Spleen (tissue), 7 donors: ENCODE measurements at regions not wholly inside any gene's neighbourhood (a gene's known extent, or its start where the extent isn't known, plus 50 kb on each side); places are given as distances from the start of the nearest gene placed in this dataset.

Experiments
- POLR2A ChIP-seq, 3 donors: fragments of 450-650 bp; IDR thresholded peaks; one replicate each; pipeline ENCODE4 v1.5.1; 2017; ENCODE audit warnings: antibody characterized with exemption in 3 of 3, mild to moderate bottlenecking in 1 of 3
- POLR2AphosphoS5 ChIP-seq, 3 donors: sonication (generic); formaldehyde crosslinking; IDR thresholded peaks; one replicate each; pipeline ENCODE4 v1.5.1; 2017; ENCODE audit warnings: antibody characterized with exemption in 3 of 3
- TF ChIP-seq, protein P1 (sequence below), 11 experiments: fragments of 200-600 bp in 7 of 11; fragments of 450-650 bp in 4 of 11; sonication (generic) in 4 of 11; IDR thresholded peaks in 8 of 11; conservative IDR thresholded peaks in 3 of 11; 1 replicate in 7 of 11; 2 replicates in 4 of 11; pipeline versions ENCODE4 v1.4.0 to v1.8.0; 2016 to 2021; ENCODE audit warnings: antibody characterized with exemption in 11 of 11, inconsistent platforms in 4 of 11, mild to moderate bottlenecking in 1 of 11
- donor health status: DM: no; HTN: no; CAD: no; lungs with moderate emphysema.
- donor health status: DM: no; HTN: no; CAD: no.
- donor health status: DM: no; HTN: no; CAD: no.

DNA sequence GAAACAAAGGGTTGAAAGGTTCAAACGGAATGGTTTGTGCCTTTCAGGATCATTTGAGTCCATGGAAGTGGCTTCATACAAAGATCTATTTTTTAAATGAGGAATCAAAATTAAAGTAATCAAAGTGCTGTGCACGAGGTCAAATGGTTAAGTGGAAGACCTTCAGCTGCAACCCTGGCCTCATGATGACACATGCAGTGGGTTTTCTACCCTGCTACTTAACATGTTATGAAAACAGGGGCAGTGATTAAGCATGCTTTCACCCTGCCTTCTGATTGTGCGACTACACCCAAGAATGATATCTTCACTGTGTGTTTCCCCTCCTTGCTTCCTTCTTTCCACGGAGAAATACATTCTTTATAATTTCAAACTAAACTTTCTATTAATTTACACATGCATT, 604.2 kb downstream of the LRRIQ3 start:
- TF ChIP-seq, protein P1, sequence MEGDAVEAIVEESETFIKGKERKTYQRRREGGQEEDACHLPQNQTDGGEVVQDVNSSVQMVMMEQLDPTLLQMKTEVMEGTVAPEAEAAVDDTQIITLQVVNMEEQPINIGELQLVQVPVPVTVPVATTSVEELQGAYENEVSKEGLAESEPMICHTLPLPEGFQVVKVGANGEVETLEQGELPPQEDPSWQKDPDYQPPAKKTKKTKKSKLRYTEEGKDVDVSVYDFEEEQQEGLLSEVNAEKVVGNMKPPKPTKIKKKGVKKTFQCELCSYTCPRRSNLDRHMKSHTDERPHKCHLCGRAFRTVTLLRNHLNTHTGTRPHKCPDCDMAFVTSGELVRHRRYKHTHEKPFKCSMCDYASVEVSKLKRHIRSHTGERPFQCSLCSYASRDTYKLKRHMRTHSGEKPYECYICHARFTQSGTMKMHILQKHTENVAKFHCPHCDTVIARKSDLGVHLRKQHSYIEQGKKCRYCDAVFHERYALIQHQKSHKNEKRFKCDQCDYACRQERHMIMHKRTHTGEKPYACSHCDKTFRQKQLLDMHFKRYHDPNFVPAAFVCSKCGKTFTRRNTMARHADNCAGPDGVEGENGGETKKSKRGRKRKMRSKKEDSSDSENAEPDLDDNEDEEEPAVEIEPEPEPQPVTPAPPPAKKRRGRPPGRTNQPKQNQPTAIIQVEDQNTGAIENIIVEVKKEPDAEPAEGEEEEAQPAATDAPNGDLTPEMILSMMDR (IDR thresholded peaks at IDR 0.05 in 8 of 11, conservative IDR thresholded peaks at IDR 0.05 in 3 of 11) = no peak
- TF ChIP-seq POLR2A (IDR thresholded peaks at IDR 0.05) (no peak), POLR2AphosphoS5 (IDR thresholded peaks at IDR 0.05) (no peak)
